PFSK-1 (cell line): ENCODE measurements at regions not wholly inside any gene's neighbourhood (a gene's known extent, or its start where the extent isn't known, plus 50 kb on each side); places are given as distances from the start of the nearest gene placed in this dataset.

Experiments used
- POLR2AphosphoS5 ChIP-seq: IDR thresholded peaks from 2 replicates; pipeline ENCODE4 v1.6.1; 2012; ENCODE audit warnings: low read depth, mild to moderate bottlenecking, control low read depth, low read length, moderate library complexity
- REST ChIP-seq, 2 experiments: IDR thresholded peaks; 2 replicates each; pipeline versions ENCODE4 v1.6.1 to v1.8.0; 2011 to 2012; ENCODE audit warnings: low read depth in 2 of 2, low read length in 2 of 2, control low read depth in 1 of 2, inconsistent platforms in 1 of 2, mild to moderate bottlenecking in 1 of 2, moderate library complexity in 1 of 2; ENCODE audit not compliant: insufficient read depth in 1 of 2

GRCh38 chr12:60387356-60387755, 791.5 kb downstream of the SLC16A7 start:
- TF ChIP-seq REST (IDR thresholded peaks at IDR 0.05; ENCODE audit: insufficient read depth in 1 of 2, low read depth in 2 of 2, low read length in 2 of 2) (no peak), POLR2AphosphoS5 (no peak)
